GM19395 (cell line): ENCODE measurements at regions not wholly inside any gene's neighbourhood (a gene's known extent, or its start where the extent isn't known, plus 50 kb on each side); places are given as distances from the start of the nearest gene placed in this dataset.

ENCODE experiments used
- ATAC-seq: cut with Tn5 transposase; IDR thresholded peaks from one replicate; pipeline ENCODE4 v1.9.1; 2021; ENCODE audit warnings: mild to moderate bottlenecking, moderate library complexity; ENCODE audit not compliant: unreplicated experiment

DNA sequence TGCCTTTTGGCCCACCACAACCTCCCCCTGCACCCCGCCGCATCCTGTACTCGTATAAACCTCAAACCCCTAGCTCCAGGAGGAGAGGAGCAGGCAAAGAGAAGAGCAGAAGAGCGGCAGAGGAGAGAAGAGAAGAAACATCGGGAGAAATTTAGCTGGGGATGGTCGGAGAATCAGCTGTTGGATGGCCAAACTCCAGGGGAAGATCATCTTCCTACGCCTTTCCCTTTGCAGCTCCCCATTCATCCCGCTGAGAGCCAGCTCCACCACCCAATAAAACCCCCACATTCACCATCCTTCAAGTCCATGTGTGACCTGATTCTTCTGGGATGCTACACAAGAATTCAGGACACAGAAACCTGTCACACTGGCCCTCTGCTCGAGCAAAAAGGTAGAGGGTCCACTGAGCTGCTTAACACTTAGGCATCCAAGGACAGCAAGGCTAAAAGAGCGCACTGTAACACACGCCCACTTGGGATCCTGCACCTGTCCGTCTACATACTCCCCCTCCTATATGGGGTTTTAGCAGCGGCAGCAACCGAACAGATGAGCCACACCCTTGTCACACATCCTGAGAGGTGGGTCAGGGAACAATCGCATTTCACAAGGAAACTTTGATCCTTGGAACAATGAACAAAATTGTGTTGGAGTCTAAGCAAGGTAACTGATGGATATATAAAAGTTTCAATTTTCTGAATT lies 51.6 kb upstream of the MIR17HG start:
- ATAC-seq: no peak

DNA sequence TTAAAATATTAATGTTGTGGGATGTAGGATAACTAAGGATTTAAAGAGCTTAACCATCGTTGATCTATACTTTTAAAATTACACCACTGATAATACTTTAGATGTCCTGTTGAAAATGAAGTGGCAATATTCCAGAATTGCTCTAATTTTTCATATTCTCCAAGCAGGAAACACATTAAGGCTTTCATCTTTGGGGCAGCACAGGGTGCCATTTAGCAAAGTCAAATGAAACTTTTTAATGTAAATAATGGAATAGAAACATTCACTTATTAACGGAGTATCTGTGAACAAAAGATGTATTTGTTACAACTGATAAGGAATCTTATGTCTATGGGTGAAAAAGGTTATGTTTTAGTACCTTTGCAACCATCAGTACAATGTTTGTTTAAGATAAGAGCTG lies 50.0 kb upstream of the MIR17HG start:
- no peak for ATAC-seq
